SK-N-MC (cell line): ENCODE measurements at regions not wholly inside any gene's neighbourhood (a gene's known extent, or its start where the extent isn't known, plus 50 kb on each side); places are given as distances from the start of the nearest gene placed in this dataset.

Experiments used
- EZH2 ChIP-seq: fragments of 200-600 bp; sonication (generic); IDR thresholded peaks from one replicate; pipeline ENCODE4 v1.6.1; 2017; ENCODE audit warnings: antibody characterized with exemption
- POLR2AphosphoS5 ChIP-seq: IDR thresholded peaks from 2 replicates; pipeline ENCODE4 v1.6.1; 2012; ENCODE audit warnings: mild to moderate bottlenecking, low read depth, low read length, borderline replicate concordance

DNA sequence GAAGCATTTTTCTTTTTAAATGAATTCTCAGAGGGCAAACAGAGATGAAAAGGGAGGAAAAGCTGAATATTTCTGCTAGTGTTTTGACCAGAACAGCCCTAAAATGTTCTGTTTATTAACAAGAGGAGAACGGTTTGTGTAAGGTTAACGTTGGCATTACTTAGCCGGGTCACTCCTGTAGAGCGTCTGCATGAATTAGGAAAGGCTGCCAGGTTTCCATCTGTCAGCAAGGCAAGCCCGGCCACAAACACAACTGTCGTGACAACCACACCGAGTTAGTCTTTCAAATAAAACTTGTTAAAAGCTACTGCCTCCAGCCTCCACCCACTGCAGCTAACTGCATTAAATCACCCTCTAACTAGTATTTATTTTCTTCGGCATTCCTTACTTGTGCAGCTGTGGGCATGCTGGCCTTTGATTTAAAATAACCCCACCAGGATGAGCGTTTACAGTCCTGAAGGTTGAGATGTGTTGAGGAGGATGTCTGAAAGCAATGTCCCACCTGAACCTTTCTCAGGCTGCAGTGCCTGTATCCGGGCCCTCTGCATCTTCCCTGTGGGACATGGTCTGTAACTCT lies 527.9 kb downstream of the FGF9 start:
- no peak for TF ChIP-seq EZH2
- TF ChIP-seq POLR2AphosphoS5, result no peak
